ENCODE measurements at regions not wholly inside any gene's neighbourhood (a gene's known extent, or its start where the extent isn't known, plus 50 kb on each side); places are given as distances from the start of the nearest gene placed in this dataset.

- Histone ChIP-seq H3K27me3 (ENCODE audit: low read depth) (no peaks in the 10 kb centered on the region), H3K4me1 (no peaks in the 10 kb centered on the region), H3K9me3 (no peaks in the 10 kb centered on the region; the same call in 1 of the 2 replicates), H3K36me3 (replicated peaks) (no peaks in the 10 kb centered on the region), H3K4me3 (no peak overlapping the region)
- in situ Hi-C loops (cut with MboI; ENCODE audit: low sequenced_read_pairs) = no loop called here
- DNase-seq (ENCODE audit: low spot score in 2 of 2) = no peak
These were observed 125.3 kb downstream of the TSHZ3 start for GRCh38 chr19:31223740-31224534.

GRCh38 chr19:31220540-31220939 lies 128.7 kb downstream of the TSHZ3 start:
- peak in 1 of 2 experiments; percentile 10 for DNase-seq (ENCODE audit: low spot score in 2 of 2)
- Histone ChIP-seq H3K27me3 (ENCODE audit: low read depth) (no peaks in the 10 kb centered on the region), H3K4me1 (no peaks in the 10 kb centered on the region), H3K9me3 (no peaks in the 10 kb centered on the region; the same call in 1 of the 2 replicates), H3K4me3 (no peak overlapping the region), H3K36me3 (replicated peaks) (no peaks in the 10 kb centered on the region)
- in situ Hi-C loops (cut with MboI; ENCODE audit: low sequenced_read_pairs) = no loop called here

- Histone ChIP-seq H3K27me3 (ENCODE audit: low read depth) (no peaks in the 10 kb centered on the region), H3K36me3 (replicated peaks) (no peaks in the 10 kb centered on the region), H3K4me3 (no peak overlapping the region), H3K9me3 (no peaks in the 10 kb centered on the region; the same call in 1 of the 2 replicates), H3K4me1 (no peaks in the 10 kb centered on the region)
- no peak for DNase-seq (ENCODE audit: low spot score in 2 of 2)
- in situ Hi-C loops (cut with MboI; ENCODE audit: low sequenced_read_pairs) = no loop called here
These were observed 134.2 kb downstream of the TSHZ3 start for GRCh38 chr19:31214997-31215396.

GRCh38 chr19:31214086-31214485 lies 135.2 kb downstream of the TSHZ3 start:
- Histone ChIP-seq H3K4me3 (no peak overlapping the region), H3K4me1 (no peaks in the 10 kb centered on the region), H3K9me3 (no peaks in the 10 kb centered on the region), H3K27me3 (ENCODE audit: low read depth) (no peaks in the 10 kb centered on the region), H3K36me3 (replicated peaks) (no peaks in the 10 kb centered on the region)
- in situ Hi-C loops (cut with MboI; ENCODE audit: low sequenced_read_pairs) = no loop called here
- DNase-seq (ENCODE audit: low spot score in 2 of 2) = no peak

- no peak for DNase-seq (ENCODE audit: low spot score in 2 of 2)
- Histone ChIP-seq H3K4me1 (no peaks in the 10 kb centered on the region), H3K9me3 (no peaks in the 10 kb centered on the region), H3K4me3 (no peak overlapping the region), H3K36me3 (replicated peaks) (no peaks in the 10 kb centered on the region), H3K27me3 (ENCODE audit: low read depth) (no peaks in the 10 kb centered on the region)
- in situ Hi-C loops (cut with MboI; ENCODE audit: low sequenced_read_pairs) = no loop called here
These were observed 138.1 kb downstream of the TSHZ3 start for GRCh38 chr19:31211088-31211487.

- DNase-seq (ENCODE audit: low spot score in 2 of 2) = no peak
- no peaks in the 10 kb centered on the region for H3K27me3 ChIP-seq (ENCODE audit: low read depth)
- in situ Hi-C loops (cut with MboI; ENCODE audit: low sequenced_read_pairs) = no loop called here
- H3K36me3 ChIP-seq (replicated peaks) = no peaks in the 10 kb centered on the region
- H3K9me3 ChIP-seq = no peaks in the 10 kb centered on the region
- H3K4me3 ChIP-seq = no peak overlapping the region
- H3K4me1 ChIP-seq = no peaks in the 10 kb centered on the region
These were observed 143.2 kb downstream of the TSHZ3 start for GRCh38 chr19:31205887-31206518.

GRCh38 chr19:31204115-31204514 lies 145.1 kb downstream of the TSHZ3 start:
- Histone ChIP-seq H3K36me3 (replicated peaks) (no peaks in the 10 kb centered on the region), H3K9me3 (no peaks in the 10 kb centered on the region), H3K27me3 (ENCODE audit: low read depth) (no peaks in the 10 kb centered on the region), H3K4me1 (no peaks in the 10 kb centered on the region), H3K4me3 (no peak overlapping the region)
- in situ Hi-C loops (cut with MboI; ENCODE audit: low sequenced_read_pairs) = no loop called here
- no peak for DNase-seq (ENCODE audit: low spot score in 2 of 2)

- Histone ChIP-seq H3K36me3 (replicated peaks) (no peaks in the 10 kb centered on the region), H3K4me1 (no peaks in the 10 kb centered on the region; the same call in 1 of the 2 replicates), H3K27me3 (ENCODE audit: low read depth) (no peaks in the 10 kb centered on the region), H3K4me3 (no peak overlapping the region), H3K9me3 (no peaks in the 10 kb centered on the region)
- in situ Hi-C loops (cut with MboI; ENCODE audit: low sequenced_read_pairs) = no loop called here
- no peak for DNase-seq (ENCODE audit: low spot score in 2 of 2)
These were observed 164.0 kb downstream of the TSHZ3 start for GRCh38 chr19:31185261-31185660.

GRCh38 chr19:31181535-31181934 lies 167.7 kb downstream of the TSHZ3 start:
- no peak overlapping the region for H3K4me3 ChIP-seq

GRCh38 chr19:31180907-31181306 lies 168.3 kb downstream of the TSHZ3 start:
- no peaks in the 10 kb centered on the region; the same call in 1 of the 2 replicates for H3K4me1 ChIP-seq
- DNase-seq (ENCODE audit: low spot score in 2 of 2) = no peak
- H3K27me3 ChIP-seq (ENCODE audit: low read depth) = no peaks in the 10 kb centered on the region
- no peaks in the 10 kb centered on the region for H3K36me3 ChIP-seq (replicated peaks)
- in situ Hi-C loops (cut with MboI; ENCODE audit: low sequenced_read_pairs) = no loop called here
- no peaks in the 10 kb centered on the region for H3K9me3 ChIP-seq
- no peak overlapping the region for H3K4me3 ChIP-seq

More at GRCh38 chr19:31181535-31181934, 167.7 kb downstream of the TSHZ3 start:
- DNase-seq (ENCODE audit: low spot score in 2 of 2) = no peak
- Histone ChIP-seq H3K27me3 (ENCODE audit: low read depth) (no peaks in the 10 kb centered on the region), H3K36me3 (replicated peaks) (no peaks in the 10 kb centered on the region), H3K4me1 (no peaks in the 10 kb centered on the region; the same call in 1 of the 2 replicates), H3K9me3 (no peaks in the 10 kb centered on the region)
- in situ Hi-C loops (cut with MboI; ENCODE audit: low sequenced_read_pairs) = no loop called here

GRCh38 chr19:31179471-31179852 lies 169.8 kb downstream of the TSHZ3 start:
- H3K4me1 ChIP-seq = no peaks in the 10 kb centered on the region; the same call in 1 of the 2 replicates
- no peaks in the 10 kb centered on the region for H3K36me3 ChIP-seq (replicated peaks)
- in situ Hi-C loops (cut with MboI; ENCODE audit: low sequenced_read_pairs) = no loop called here
- DNase-seq (ENCODE audit: low spot score in 2 of 2) = no peak
- no peaks in the 10 kb centered on the region for H3K9me3 ChIP-seq
- no peak overlapping the region for H3K4me3 ChIP-seq
- no peaks in the 10 kb centered on the region for H3K27me3 ChIP-seq (ENCODE audit: low read depth)

GRCh38 chr19:31178833-31179470 lies 170.3 kb downstream of the TSHZ3 start:
- Histone ChIP-seq H3K4me3 (no peak overlapping the region), H3K36me3 (replicated peaks) (no peaks in the 10 kb centered on the region), H3K9me3 (no peaks in the 10 kb centered on the region), H3K4me1 (no peaks in the 10 kb centered on the region), H3K27me3 (ENCODE audit: low read depth) (no peaks in the 10 kb centered on the region)
- in situ Hi-C loops (cut with MboI; ENCODE audit: low sequenced_read_pairs) = no loop called here
- no peak for DNase-seq (ENCODE audit: low spot score in 2 of 2)

GRCh38 chr19:31177246-31177645 lies 172.0 kb downstream of the TSHZ3 start:
- in situ Hi-C loops (cut with MboI; ENCODE audit: low sequenced_read_pairs) = no loop called here

More at GRCh38 chr19:31177246-31177645, 172.0 kb downstream of the TSHZ3 start:
- H3K9me3 ChIP-seq = no peaks in the 10 kb centered on the region
- no peaks in the 10 kb centered on the region for H3K36me3 ChIP-seq (replicated peaks)
- no peak overlapping the region for H3K4me3 ChIP-seq
- no peaks in the 10 kb centered on the region for H3K4me1 ChIP-seq
- no peaks in the 10 kb centered on the region for H3K27me3 ChIP-seq (ENCODE audit: low read depth)
- no peak for DNase-seq (ENCODE audit: low spot score in 2 of 2)
